ENCODE measurements at regions not wholly inside any gene's neighbourhood (a gene's known extent, or its start where the extent isn't known, plus 50 kb on each side); places are given as distances from the start of the nearest gene placed in this dataset.

DNA sequence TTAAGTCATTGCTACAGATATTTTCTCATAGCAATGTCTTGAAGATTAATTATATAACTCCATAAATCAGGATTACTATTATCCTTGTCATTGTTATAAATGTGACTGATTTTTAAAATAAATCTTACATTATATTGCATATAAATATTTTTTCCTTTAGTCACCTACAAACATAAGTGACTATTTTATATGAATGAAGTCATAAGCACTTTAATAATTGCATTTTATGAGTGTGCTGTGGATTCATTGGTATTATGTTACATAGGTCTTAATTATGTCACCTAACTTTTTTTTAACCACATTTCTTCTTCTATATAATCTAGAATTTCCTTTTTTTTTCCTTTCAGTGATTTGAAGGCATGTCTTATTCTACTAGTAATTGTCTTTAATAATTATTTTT, 1191.2 kb downstream of the NSUN3 start:
- H3K4me3 ChIP-seq (ENCODE audit: low read depth, low read length): no peak overlapping the region
- TF ChIP-seq, protein P1, sequence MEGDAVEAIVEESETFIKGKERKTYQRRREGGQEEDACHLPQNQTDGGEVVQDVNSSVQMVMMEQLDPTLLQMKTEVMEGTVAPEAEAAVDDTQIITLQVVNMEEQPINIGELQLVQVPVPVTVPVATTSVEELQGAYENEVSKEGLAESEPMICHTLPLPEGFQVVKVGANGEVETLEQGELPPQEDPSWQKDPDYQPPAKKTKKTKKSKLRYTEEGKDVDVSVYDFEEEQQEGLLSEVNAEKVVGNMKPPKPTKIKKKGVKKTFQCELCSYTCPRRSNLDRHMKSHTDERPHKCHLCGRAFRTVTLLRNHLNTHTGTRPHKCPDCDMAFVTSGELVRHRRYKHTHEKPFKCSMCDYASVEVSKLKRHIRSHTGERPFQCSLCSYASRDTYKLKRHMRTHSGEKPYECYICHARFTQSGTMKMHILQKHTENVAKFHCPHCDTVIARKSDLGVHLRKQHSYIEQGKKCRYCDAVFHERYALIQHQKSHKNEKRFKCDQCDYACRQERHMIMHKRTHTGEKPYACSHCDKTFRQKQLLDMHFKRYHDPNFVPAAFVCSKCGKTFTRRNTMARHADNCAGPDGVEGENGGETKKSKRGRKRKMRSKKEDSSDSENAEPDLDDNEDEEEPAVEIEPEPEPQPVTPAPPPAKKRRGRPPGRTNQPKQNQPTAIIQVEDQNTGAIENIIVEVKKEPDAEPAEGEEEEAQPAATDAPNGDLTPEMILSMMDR (IDR thresholded peaks at IDR 0.05; ENCODE audit: low read depth, low read length, missing control alignments): no peak
- no peak for DNase-seq (ENCODE audit: low read depth)

DNA sequence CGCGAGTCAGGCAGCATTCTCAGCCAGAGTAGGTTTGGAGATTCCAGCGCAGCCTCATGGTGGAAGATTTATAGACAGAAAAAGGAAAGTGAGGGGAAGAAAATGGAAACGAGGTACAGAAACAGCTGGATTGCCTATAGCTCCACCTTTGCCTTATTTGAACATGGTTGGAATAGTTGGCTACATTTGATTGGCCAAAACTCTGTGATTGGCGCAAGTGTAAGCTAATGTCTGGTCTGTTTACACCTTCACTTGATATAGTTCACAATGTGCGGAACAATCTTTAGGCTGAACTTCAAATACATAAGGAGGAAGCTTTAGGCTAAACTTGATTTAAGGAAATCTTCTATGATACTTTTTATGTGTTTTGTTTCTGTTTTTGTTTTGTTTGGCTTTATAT, 1191.9 kb downstream of the NSUN3 start:
- no peak overlapping the region for H3K4me3 ChIP-seq (ENCODE audit: low read depth, low read length)
- TF ChIP-seq, protein P1 (IDR thresholded peaks at IDR 0.05; ENCODE audit: low read depth, low read length, missing control alignments): no peak
- no peak for DNase-seq (ENCODE audit: low read depth)

GRCh38 chr3:95265129-95265528, 1202.3 kb downstream of the NSUN3 start:
- no peak overlapping the region for H3K4me3 ChIP-seq (ENCODE audit: low read depth, low read length)
- TF ChIP-seq, protein P1 (IDR thresholded peaks at IDR 0.05; ENCODE audit: low read depth, low read length, missing control alignments): no peak
- no peak for DNase-seq (ENCODE audit: low read depth)

DNA sequence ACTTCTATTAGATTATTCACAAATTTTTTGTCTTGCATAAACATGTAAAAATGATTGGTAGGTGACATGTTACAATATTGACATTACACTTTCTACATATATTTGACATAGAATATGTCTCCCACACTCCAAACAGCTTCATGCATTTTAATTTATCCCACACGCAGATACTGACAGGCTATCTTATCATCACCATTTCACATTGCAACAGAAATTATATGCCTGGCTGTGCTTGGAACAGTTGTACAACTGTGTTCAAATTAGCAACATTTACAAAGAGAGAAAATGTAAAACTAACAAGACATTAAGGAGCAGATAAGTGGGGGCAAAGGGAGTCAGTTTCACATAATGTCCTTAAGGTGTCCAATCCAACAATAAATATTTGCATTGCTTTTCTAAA, 1208.5 kb downstream of the NSUN3 start:
- TF ChIP-seq, protein P1 (IDR thresholded peaks at IDR 0.05; ENCODE audit: low read depth, low read length, missing control alignments): no peak
- DNase-seq (ENCODE audit: low read depth): no peak
- no peak overlapping the region for H3K4me3 ChIP-seq (ENCODE audit: low read depth, low read length)

DNA sequence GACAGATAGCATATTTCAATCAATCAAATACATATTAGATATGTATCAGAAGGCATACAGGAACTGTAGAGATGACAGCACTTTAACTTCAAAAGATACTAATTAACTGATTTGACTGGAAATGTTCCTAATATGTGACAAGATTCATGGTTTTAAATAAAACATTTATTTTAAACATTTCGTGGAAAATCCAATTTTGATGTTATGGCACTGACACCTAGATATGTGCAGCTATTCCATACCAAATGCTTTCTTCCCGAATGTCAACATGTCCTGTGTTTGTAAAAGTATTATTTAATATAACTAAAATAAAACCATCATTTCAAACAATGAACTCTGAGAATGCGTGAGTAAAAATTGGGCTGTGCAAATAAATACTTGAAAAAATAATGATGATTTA, 1209.3 kb downstream of the NSUN3 start:
- H3K4me3 ChIP-seq (ENCODE audit: low read depth, low read length): no peak overlapping the region
- no peak for DNase-seq (ENCODE audit: low read depth)
- TF ChIP-seq, protein P1 (IDR thresholded peaks at IDR 0.05; ENCODE audit: low read depth, low read length, missing control alignments): no peak

GRCh38 chr3:95272781-95273180, 1209.9 kb downstream of the NSUN3 start:
- H3K4me3 ChIP-seq (ENCODE audit: low read depth, low read length): no peak overlapping the region
- no peak for DNase-seq (ENCODE audit: low read depth)
- TF ChIP-seq, protein P1 (IDR thresholded peaks at IDR 0.05; ENCODE audit: low read depth, low read length, missing control alignments): no peak

GRCh38 chr3:95277613-95278012, 1214.8 kb downstream of the NSUN3 start:
- DNase-seq (ENCODE audit: low read depth): no peak
- TF ChIP-seq, protein P1 (IDR thresholded peaks at IDR 0.05; ENCODE audit: low read depth, low read length, missing control alignments): no peak
- no peak overlapping the region for H3K4me3 ChIP-seq (ENCODE audit: low read depth, low read length)
